PC-9 (cell line): ENCODE measurements at regions not wholly inside any gene's neighbourhood (a gene's known extent, or its start where the extent isn't known, plus 50 kb on each side); places are given as distances from the start of the nearest gene placed in this dataset.

Experiments
- EZH2 ChIP-seq: fragments of 200-600 bp; sonication (generic); IDR thresholded peaks from 2 replicates; pipeline ENCODE4 v1.8.0; 2017; ENCODE audit warnings: antibody characterized with exemption, low read depth
- TF ChIP-seq, protein P1 (sequence below): fragments of 200-600 bp; sonication (generic); conservative IDR thresholded peaks from 2 replicates; pipeline ENCODE4 v1.6.1; 2017; ENCODE audit warnings: mixed run types, antibody characterized with exemption, mild to moderate bottlenecking, moderate library complexity

DNA sequence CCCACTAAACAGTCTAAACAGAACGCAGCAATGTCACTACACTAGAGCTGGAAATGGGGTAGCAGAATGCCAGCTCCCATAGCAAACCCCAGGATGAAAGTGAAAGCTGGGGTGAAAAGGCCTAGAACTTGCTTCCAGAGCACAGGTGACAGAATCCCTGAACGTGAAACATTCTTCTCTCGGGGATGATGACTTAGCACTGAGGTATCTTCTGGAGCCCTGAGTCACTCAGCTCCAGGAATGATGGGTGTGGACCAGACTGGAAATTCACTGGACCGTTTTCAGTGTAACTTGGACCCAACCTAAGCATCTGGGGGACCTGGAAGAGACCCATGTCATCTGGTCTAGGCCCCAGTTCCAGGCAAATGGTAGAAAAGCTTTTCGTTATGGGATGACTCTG lies 108.9 kb downstream of the CDC7 start:
- TF ChIP-seq, protein P1, sequence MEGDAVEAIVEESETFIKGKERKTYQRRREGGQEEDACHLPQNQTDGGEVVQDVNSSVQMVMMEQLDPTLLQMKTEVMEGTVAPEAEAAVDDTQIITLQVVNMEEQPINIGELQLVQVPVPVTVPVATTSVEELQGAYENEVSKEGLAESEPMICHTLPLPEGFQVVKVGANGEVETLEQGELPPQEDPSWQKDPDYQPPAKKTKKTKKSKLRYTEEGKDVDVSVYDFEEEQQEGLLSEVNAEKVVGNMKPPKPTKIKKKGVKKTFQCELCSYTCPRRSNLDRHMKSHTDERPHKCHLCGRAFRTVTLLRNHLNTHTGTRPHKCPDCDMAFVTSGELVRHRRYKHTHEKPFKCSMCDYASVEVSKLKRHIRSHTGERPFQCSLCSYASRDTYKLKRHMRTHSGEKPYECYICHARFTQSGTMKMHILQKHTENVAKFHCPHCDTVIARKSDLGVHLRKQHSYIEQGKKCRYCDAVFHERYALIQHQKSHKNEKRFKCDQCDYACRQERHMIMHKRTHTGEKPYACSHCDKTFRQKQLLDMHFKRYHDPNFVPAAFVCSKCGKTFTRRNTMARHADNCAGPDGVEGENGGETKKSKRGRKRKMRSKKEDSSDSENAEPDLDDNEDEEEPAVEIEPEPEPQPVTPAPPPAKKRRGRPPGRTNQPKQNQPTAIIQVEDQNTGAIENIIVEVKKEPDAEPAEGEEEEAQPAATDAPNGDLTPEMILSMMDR: no peak
- TF ChIP-seq EZH2: no peak
